ENCODE measurements at regions not wholly inside any gene's neighbourhood (a gene's known extent, or its start where the extent isn't known, plus 50 kb on each side); places are given as distances from the start of the nearest gene placed in this dataset.
"Not testable (repeated sequence)": the region's sequence is repeated elsewhere in the genome, so short reads cannot be mapped to it uniquely, and the experiment has no call there.

DNA sequence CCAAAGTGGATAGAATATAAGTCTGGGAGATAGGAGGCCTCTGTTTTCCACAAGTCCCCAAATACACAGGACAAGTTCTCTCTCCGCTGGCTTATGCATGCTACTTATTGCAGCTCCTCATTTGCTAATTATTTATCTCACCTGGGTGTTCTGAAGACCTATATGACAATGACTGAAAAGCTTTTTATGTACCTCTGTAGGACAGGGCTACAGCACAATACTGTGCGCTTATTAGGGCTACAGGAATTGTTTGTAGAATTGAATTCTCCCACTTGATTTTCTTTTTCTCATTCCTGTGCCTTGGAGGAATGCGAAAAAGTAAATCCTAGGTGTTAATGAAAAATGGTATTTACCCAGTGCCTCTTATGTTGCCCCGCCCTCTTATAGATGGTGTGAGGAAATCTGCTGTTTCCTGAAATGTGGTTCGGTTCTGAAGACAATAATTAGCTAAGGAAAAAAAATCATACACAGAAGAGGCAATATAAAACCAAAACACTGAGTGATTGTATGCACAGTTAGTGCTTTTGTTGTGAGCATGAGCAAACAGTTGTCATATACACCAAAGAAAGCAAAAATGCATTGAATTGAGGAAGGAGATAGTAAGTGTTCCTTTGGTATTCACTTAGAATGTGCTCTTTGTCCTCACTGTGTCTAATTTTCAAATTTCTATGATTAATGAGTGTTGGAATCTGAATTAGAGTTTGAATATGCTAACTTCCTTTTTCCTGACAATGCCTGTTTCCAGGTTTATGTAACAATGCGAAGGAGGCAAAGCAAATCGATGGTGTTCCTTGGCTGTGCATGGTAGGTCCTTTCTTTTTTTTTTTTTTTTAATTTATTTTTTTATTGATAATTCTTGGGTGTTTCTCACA, 78.7 kb upstream of the PNPT1 start:
- DNase-seq (ENCODE audit: low spot score), result no peak
- peak overlapping the region; percentile 59 for H3K27ac ChIP-seq (ENCODE audit: poor library complexity, severe bottlenecking)
- H3K9me3 ChIP-seq (ENCODE audit: severe bottlenecking), result no peaks in the 10 kb centered on the region
- ATAC-seq (ENCODE audit: low read depth), result no peak
- TF ChIP-seq, protein P1, sequence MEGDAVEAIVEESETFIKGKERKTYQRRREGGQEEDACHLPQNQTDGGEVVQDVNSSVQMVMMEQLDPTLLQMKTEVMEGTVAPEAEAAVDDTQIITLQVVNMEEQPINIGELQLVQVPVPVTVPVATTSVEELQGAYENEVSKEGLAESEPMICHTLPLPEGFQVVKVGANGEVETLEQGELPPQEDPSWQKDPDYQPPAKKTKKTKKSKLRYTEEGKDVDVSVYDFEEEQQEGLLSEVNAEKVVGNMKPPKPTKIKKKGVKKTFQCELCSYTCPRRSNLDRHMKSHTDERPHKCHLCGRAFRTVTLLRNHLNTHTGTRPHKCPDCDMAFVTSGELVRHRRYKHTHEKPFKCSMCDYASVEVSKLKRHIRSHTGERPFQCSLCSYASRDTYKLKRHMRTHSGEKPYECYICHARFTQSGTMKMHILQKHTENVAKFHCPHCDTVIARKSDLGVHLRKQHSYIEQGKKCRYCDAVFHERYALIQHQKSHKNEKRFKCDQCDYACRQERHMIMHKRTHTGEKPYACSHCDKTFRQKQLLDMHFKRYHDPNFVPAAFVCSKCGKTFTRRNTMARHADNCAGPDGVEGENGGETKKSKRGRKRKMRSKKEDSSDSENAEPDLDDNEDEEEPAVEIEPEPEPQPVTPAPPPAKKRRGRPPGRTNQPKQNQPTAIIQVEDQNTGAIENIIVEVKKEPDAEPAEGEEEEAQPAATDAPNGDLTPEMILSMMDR (IDR thresholded peaks at IDR 0.05; ENCODE audit: poor library complexity, severe bottlenecking), result no peak
- no peaks in the 10 kb centered on the region for H3K36me3 ChIP-seq (ENCODE audit: low read depth)
- H3K4me1 ChIP-seq (ENCODE audit: insufficient read depth, poor library complexity, severe bottlenecking), result peaks cover 17% of the 10 kb centered on the region
- H3K27me3 ChIP-seq (ENCODE audit: insufficient read depth, poor library complexity, severe bottlenecking), result no peaks in the 10 kb centered on the region
- no peak overlapping the region for H3K4me3 ChIP-seq (ENCODE audit: severe bottlenecking)

DNA sequence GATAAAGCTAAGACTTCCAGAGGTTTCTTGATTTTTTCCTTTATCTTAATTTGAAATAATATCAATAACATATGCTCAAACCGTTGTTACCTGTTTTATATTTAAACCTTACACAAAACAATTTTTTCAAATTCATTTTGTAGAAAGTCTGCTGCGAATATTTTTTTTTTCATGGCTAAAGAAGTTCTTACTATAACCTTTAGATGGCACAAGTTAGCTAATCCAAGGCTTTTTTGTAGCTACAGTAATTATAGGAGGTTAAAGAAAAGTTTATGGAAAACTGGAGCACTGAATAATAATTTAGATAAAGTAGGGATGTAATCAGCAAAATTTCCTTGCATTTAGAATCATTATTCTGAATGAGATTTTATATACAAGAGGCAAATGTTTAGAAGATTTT, 78.0 kb upstream of the PNPT1 start:
- Histone ChIP-seq H3K4me3 (ENCODE audit: severe bottlenecking) (no peak overlapping the region), H3K36me3 (ENCODE audit: low read depth) (no peaks in the 10 kb centered on the region), H3K4me1 (ENCODE audit: insufficient read depth, poor library complexity, severe bottlenecking) (peaks cover 14% of the 10 kb centered on the region), H3K9me3 (ENCODE audit: severe bottlenecking) (no peaks in the 10 kb centered on the region), H3K27me3 (ENCODE audit: insufficient read depth, poor library complexity, severe bottlenecking) (no peaks in the 10 kb centered on the region), H3K27ac (ENCODE audit: poor library complexity, severe bottlenecking) (peak overlapping the region; percentile 59)
- peak; percentile 43; the same call in 1 of the 3 replicates for ATAC-seq (ENCODE audit: low read depth)
- DNase-seq (ENCODE audit: low spot score), result no peak
- TF ChIP-seq, protein P1 (IDR thresholded peaks at IDR 0.05; ENCODE audit: poor library complexity, severe bottlenecking), result peak; percentile 94

DNA sequence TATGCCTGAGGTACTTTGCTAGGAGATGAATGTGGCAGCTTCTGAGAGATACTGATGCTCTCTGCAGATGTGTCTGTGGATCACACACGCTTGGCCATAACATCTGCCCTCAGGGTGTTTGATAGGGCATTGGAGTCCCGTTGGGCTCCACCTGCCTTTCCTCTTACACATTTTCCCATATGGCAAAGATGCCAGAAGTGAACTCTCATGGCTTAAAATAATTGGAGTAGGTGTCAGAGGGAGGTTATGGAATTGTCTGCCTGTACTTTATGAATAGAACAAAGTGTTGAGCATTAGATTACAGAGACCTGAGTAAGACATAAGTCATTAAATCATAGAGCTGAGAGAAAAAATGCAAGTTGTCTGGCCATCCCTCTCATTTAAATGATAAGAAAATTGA, 75.3 kb upstream of the PNPT1 start:
- Histone ChIP-seq H3K36me3 (ENCODE audit: low read depth) (no peaks in the 10 kb centered on the region), H3K27ac (ENCODE audit: poor library complexity, severe bottlenecking) (peak overlapping the region; percentile 5), H3K4me1 (ENCODE audit: insufficient read depth, poor library complexity, severe bottlenecking) (peaks cover 9% of the 10 kb centered on the region), H3K27me3 (ENCODE audit: insufficient read depth, poor library complexity, severe bottlenecking) (no peaks in the 10 kb centered on the region), H3K9me3 (ENCODE audit: severe bottlenecking) (no peaks in the 10 kb centered on the region), H3K4me3 (ENCODE audit: severe bottlenecking) (no peak overlapping the region)
- ATAC-seq (ENCODE audit: low read depth) (peak; percentile 64), DNase-seq (ENCODE audit: low spot score) (no peak)
- TF ChIP-seq, protein P1 (IDR thresholded peaks at IDR 0.05; ENCODE audit: poor library complexity, severe bottlenecking), result no peak

DNA sequence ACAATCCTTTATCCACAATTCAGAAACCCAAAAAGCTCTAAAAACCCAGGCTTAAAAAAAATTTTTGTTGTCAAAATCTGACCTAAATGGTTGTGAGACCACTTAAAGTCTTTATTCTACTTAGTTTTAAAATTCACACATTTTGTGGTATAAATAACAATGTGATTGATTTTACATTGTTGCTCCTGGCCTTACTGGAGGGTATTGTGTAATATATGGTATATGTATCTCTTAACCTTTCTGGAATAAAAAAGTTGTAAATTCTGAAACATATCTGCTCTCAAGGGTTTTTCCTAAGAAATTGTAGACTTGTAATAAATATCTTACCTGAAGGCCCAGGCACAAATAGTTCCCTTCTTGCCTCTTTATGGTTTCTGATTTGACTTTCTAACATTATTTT, 73.3 kb upstream of the PNPT1 start:
- ATAC-seq (ENCODE audit: low read depth), result no peak
- TF ChIP-seq, protein P1 (IDR thresholded peaks at IDR 0.05; ENCODE audit: poor library complexity, severe bottlenecking), result no peak
- H3K27ac ChIP-seq (ENCODE audit: poor library complexity, severe bottlenecking), result no peak overlapping the region
- DNase-seq (ENCODE audit: low spot score), result no peak
- H3K9me3 ChIP-seq (ENCODE audit: severe bottlenecking), result no peaks in the 10 kb centered on the region
- H3K36me3 ChIP-seq (ENCODE audit: low read depth), result no peaks in the 10 kb centered on the region
- H3K4me1 ChIP-seq (ENCODE audit: insufficient read depth, poor library complexity, severe bottlenecking), result peaks cover 5% of the 10 kb centered on the region
- H3K4me3 ChIP-seq (ENCODE audit: severe bottlenecking), result no peak overlapping the region
- H3K27me3 ChIP-seq (ENCODE audit: insufficient read depth, poor library complexity, severe bottlenecking), result no peaks in the 10 kb centered on the region

DNA sequence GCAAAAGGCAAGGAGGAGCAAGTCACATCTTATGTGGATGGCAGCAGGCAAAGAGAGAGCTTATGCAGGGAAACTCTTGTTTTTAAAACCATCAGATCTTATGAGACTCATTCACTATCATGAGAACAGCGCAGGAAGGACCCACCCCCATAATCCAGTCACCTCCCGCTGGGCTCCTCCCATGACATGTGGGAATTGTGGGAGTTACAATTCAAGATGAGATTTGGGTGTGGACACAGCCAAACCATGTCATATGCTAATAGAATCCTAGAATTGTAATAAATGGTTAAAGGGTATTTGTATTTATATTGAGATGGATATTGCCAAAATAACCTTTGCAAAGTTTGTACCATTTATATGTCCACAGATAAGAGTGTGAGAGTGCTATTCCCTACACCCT, 72.1 kb upstream of the PNPT1 start:
- DNase-seq (ENCODE audit: low spot score); H3K27me3 ChIP-seq (ENCODE audit: insufficient read depth, poor library complexity, severe bottlenecking); ATAC-seq (ENCODE audit: low read depth); H3K9me3 ChIP-seq (ENCODE audit: severe bottlenecking); H3K4me3 ChIP-seq (ENCODE audit: severe bottlenecking); H3K27ac ChIP-seq (ENCODE audit: poor library complexity, severe bottlenecking); H3K36me3 ChIP-seq (ENCODE audit: low read depth): not testable (repeated sequence)
- peaks cover 14% of the 10 kb centered on the region for H3K4me1 ChIP-seq (ENCODE audit: insufficient read depth, poor library complexity, severe bottlenecking)

Data from RWPE2 (cell line).